CD14-positive monocyte (primary cell): ENCODE measurements at regions not wholly inside any gene's neighbourhood (a gene's known extent, or its start where the extent isn't known, plus 50 kb on each side); places are given as distances from the start of the nearest gene placed in this dataset.

Experiments used
- DNase-seq, 3 donors: peaks; one replicate each; pipeline ENCODE4 v3.0.0-alpha.2; 2011 to 2022
- H2AFZ ChIP-seq: 2 replicates; pipeline ENCODE4 v1.6.0; 2012; ENCODE audit warnings: mild to moderate bottlenecking, low read depth, low read length, inconsistent platforms; ENCODE audit not compliant: insufficient read depth, poor library complexity, severe bottlenecking
- H3K27ac ChIP-seq, 2 donors: 1 replicate in 1 of 2; 2 replicates in 1 of 2; pipeline ENCODE4 v1.5.1; 2012 to 2013; ENCODE audit warnings: low read length in 2 of 2, control low read depth in 1 of 2, inconsistent platforms in 1 of 2, low read depth in 1 of 2, mild to moderate bottlenecking in 1 of 2
- H3K27me3 ChIP-seq, 2 donors: one replicate each; pipeline versions ENCODE4 v1.6.0 to v1.6.1; 2011 to 2013; ENCODE audit warnings: low read length in 2 of 2; ENCODE audit not compliant: control insufficient read depth in 2 of 2, insufficient read depth in 2 of 2
- H3K36me3 ChIP-seq, 2 donors: replicated peaks in 1 of 2; 1 replicate in 1 of 2; 2 replicates in 1 of 2; pipeline versions ENCODE4 v1.5.1 to v1.6.1; 2012 to 2013; ENCODE audit warnings: low read length in 2 of 2, control low read depth in 1 of 2, inconsistent platforms in 1 of 2, mild to moderate bottlenecking in 1 of 2; ENCODE audit not compliant: insufficient read depth in 2 of 2, control insufficient read depth in 1 of 2
- H3K4me1 ChIP-seq, 2 donors: 1 replicate in 1 of 2; 2 replicates in 1 of 2; pipeline versions ENCODE4 v1.5.1 to v1.6.1; 2012 to 2013; ENCODE audit warnings: low read length in 2 of 2, control low read depth in 1 of 2, inconsistent platforms in 1 of 2, mild to moderate bottlenecking in 1 of 2, moderate library complexity in 1 of 2; ENCODE audit not compliant: insufficient read depth in 2 of 2, control insufficient read depth in 1 of 2
- H3K4me2 ChIP-seq: replicated peaks from 2 replicates; pipeline ENCODE3; 2012; ENCODE audit warnings: low read length, moderate library complexity, mild to moderate bottlenecking; ENCODE audit not compliant: poor library complexity, severe bottlenecking; ENCODE audit errors: extremely low read depth
- H3K4me3 ChIP-seq, 3 experiments: fragments of 200-600 bp in 1 of 3; sonication (generic) in 1 of 3; replicated peaks in 1 of 3; 1 replicate in 2 of 3; 2 replicates in 1 of 3; pipeline ENCODE4 v1.5.1; 2011 to 2013; ENCODE audit warnings: low read length in 3 of 3, mild to moderate bottlenecking in 3 of 3, control low read depth in 2 of 3, low read depth in 2 of 3, inconsistent platforms in 1 of 3, moderate library complexity in 1 of 3
- H3K79me2 ChIP-seq: 2 replicates; pipeline ENCODE4 v1.6.0; 2012; ENCODE audit warnings: mild to moderate bottlenecking, control low read depth, inconsistent platforms, low read length, moderate library complexity; ENCODE audit not compliant: insufficient read depth
- H3K9ac ChIP-seq: 2 replicates; pipeline ENCODE4 v1.6.0; 2017; ENCODE audit warnings: low read length, mild to moderate bottlenecking; ENCODE audit not compliant: insufficient read depth, poor library complexity, severe bottlenecking
- H3K9me3 ChIP-seq, 2 donors: replicated peaks in 1 of 2; 1 replicate in 1 of 2; 2 replicates in 1 of 2; pipeline versions ENCODE4 v1.5.1 to v1.6.1; 2012 to 2013; ENCODE audit warnings: low read length in 2 of 2, control low read depth in 1 of 2; ENCODE audit not compliant: control insufficient read depth in 1 of 2, insufficient read depth in 1 of 2
- H4K20me1 ChIP-seq: 2 replicates; pipeline ENCODE4 v1.6.0; 2012; ENCODE audit warnings: mild to moderate bottlenecking, low read length, control low read depth, moderate library complexity; ENCODE audit not compliant: insufficient read depth
- H3K27ac Mint-ChIP-seq, 7 donors: one replicate each; pipeline ENCODE4 v1.8.0; 2020; ENCODE audit warnings: mild to moderate bottlenecking in 7 of 7, mixed read lengths in 7 of 7, moderate library complexity in 6 of 7, inconsistent platforms in 2 of 7
- H3K27me3 Mint-ChIP-seq, 3 donors: one replicate each; pipeline ENCODE4 v1.8.0; 2021 to 2022; ENCODE audit warnings: low read depth in 3 of 3, mild to moderate bottlenecking in 3 of 3, mixed read lengths in 3 of 3, moderate library complexity in 3 of 3, inconsistent platforms in 1 of 3
- H3K36me3 Mint-ChIP-seq, 2 donors: one replicate each; pipeline ENCODE4 v1.8.0; 2020; ENCODE audit warnings: mixed read lengths in 2 of 2, inconsistent platforms in 1 of 2, mild to moderate bottlenecking in 1 of 2
- H3K4me1 Mint-ChIP-seq: one replicate; pipeline ENCODE4 v1.8.0; 2020; ENCODE audit warnings: mild to moderate bottlenecking, mixed read lengths
- H3K4me3 Mint-ChIP-seq, 2 donors: one replicate each; pipeline ENCODE4 v1.8.0; 2020; ENCODE audit warnings: mild to moderate bottlenecking in 2 of 2, mixed read lengths in 2 of 2, moderate library complexity in 1 of 2
- H3K9me3 Mint-ChIP-seq, 7 donors: one replicate each; pipeline ENCODE4 v1.8.0; 2020 to 2022; ENCODE audit warnings: mixed read lengths in 7 of 7, mild to moderate bottlenecking in 6 of 7, moderate library complexity in 6 of 7, inconsistent platforms in 2 of 7
- CTCF ChIP-seq: fragments of 200-600 bp; IDR thresholded peaks from one replicate; pipeline ENCODE4 v1.8.0; 2022; ENCODE audit warnings: antibody characterized with exemption, mild to moderate bottlenecking
- WGBS: methylation state at CpG from one replicate; pipeline ENCODE4 v1.1.5; 2013; ENCODE audit warnings: missing lambda C conversion rate; ENCODE audit not compliant: insufficient coverage; 5-methylcytosine and 5-hydroxymethylcytosine counted together
- intact Hi-C, 2 donors: fragments of 100-400 bp; cut with micrococcal nuclease; formaldehyde crosslinking; loops; one replicate each; pipeline versions ENCODE4 v1.15.0 to v1.15.1; 2023

GRCh38 chrX:131853440-131853839 is 169.7 kb upstream of the STK26 start:
- Histone ChIP-seq H3K79me2 (no peaks in the 10 kb centered on the region), H3K4me3 (no peak overlapping the region)
- intact Hi-C loops: loop anchor here in 1 of 2 donors (10.0 kb wide), 1 partner anchor 371 kb away; no protein-coding TSS in a partner anchor

GRCh38 chrX:131854581-131854980 is 168.5 kb upstream of the STK26 start:
- intact Hi-C loops: loop anchor here in 1 of 2 donors (10.0 kb wide), 1 partner anchor 370 kb away; no protein-coding TSS in a partner anchor
- Histone ChIP-seq H3K9ac (no peak overlapping the region), H3K36me3 (no peaks in the 10 kb centered on the region), H3K4me1 (no peaks in the 10 kb centered on the region), H3K27ac (no peak overlapping the region), H3K9me3 (peaks cover 0 to 4% of the 10 kb centered on the region in 2 donors), H4K20me1 (no peaks in the 10 kb centered on the region), H3K4me2 (no peak overlapping the region), H3K79me2 (no peaks in the 10 kb centered on the region), H3K27me3 (peaks cover 0 to 36% of the 10 kb centered on the region in 2 donors), H3K4me3 (no peak overlapping the region), H2AFZ (no peak overlapping the region)
- H3K4me3 Mint-ChIP-seq: no peak overlapping the region
- H3K4me1 Mint-ChIP-seq: peaks cover 7% of the 10 kb centered on the region
- DNase-seq: peak in 2 of 3 donors; percentile 14 to 29
- TF ChIP-seq CTCF: peak; percentile 39
- no peak overlapping the region for H3K27ac Mint-ChIP-seq
- H3K9me3 Mint-ChIP-seq: peaks cover 0 to 12% (median 6%) of the 10 kb centered on the region in 7 donors
- no peaks in the 10 kb centered on the region for H3K36me3 Mint-ChIP-seq
- H3K27me3 Mint-ChIP-seq: peaks cover 0 to 62% (median 4%) of the 10 kb centered on the region in 3 donors

More at GRCh38 chrX:131853440-131853839, 169.7 kb upstream of the STK26 start:
- DNase-seq: no peak
- no peak overlapping the region for H3K4me2 ChIP-seq
- Mint-ChIP-seq H3K4me3 (no peak overlapping the region), H3K27me3 (peaks cover 0 to 61% (median 4%) of the 10 kb centered on the region in 3 donors), H3K9me3 (peaks cover 0 to 12% (median 6%) of the 10 kb centered on the region in 7 donors), H3K4me1 (peaks cover 7% of the 10 kb centered on the region), H3K27ac (no peak overlapping the region), H3K36me3 (no peaks in the 10 kb centered on the region)
- H3K9ac ChIP-seq: no peak overlapping the region
- H2AFZ ChIP-seq: no peak overlapping the region
- TF ChIP-seq CTCF: no peak
- H3K27ac ChIP-seq: no peak overlapping the region
- no peaks in the 10 kb centered on the region for H3K4me1 ChIP-seq
- peaks cover 0 to 4% of the 10 kb centered on the region in 2 donors for H3K9me3 ChIP-seq
- H3K27me3 ChIP-seq: peaks cover 0 to 33% of the 10 kb centered on the region in 2 donors
- H4K20me1 ChIP-seq: no peaks in the 10 kb centered on the region
- no peaks in the 10 kb centered on the region for H3K36me3 ChIP-seq
- no CpG with 5 or more reads among the region's 4 CpGs for whole genome bisulfite sequencing
